ENCODE measurements at regions not wholly inside any gene's neighbourhood (a gene's known extent, or its start where the extent isn't known, plus 50 kb on each side); places are given as distances from the start of the nearest gene placed in this dataset.

- POLR2A ChIA-PET = no interaction called here
- TF ChIP-seq EZH2 (IDR thresholded peaks at IDR 0.05; ENCODE audit: borderline replicate concordance, low read depth, low read length, severe bottlenecking) (no peak), POLR2A (IDR thresholded peaks at IDR 0.05; ENCODE audit: low read depth, low read length) (no peak), MAX (IDR thresholded peaks at IDR 0.05; ENCODE audit: insufficient read depth, insufficient read length) (no peak), POLR2AphosphoS5 (IDR thresholded peaks at IDR 0.05; ENCODE audit: insufficient read depth, low read depth, low read length) (no peak), FOS (IDR thresholded peaks at IDR 0.05; ENCODE audit: borderline replicate concordance, insufficient read depth, low read length) (no peak)
- no peak overlapping the region for H3K4me3 ChIP-seq (replicated peaks in 1 of 3; ENCODE audit: insufficient read depth in 1 of 3, low read depth in 1 of 3, low read length in 3 of 3)
- intact Hi-C loops (cut with micrococcal nuclease) (no loop called here), dilution Hi-C loops (cut with MboI; ENCODE audit: extremely low pct_ligation_motif_present, low sequenced_read_pairs) (no loop called here)
- H3K4me1 ChIP-seq (ENCODE audit: control insufficient read depth, extremely low read depth, insufficient read depth, low read length) = no peaks in the 10 kb centered on the region
- no peak for DNase-seq (ENCODE audit: low read depth, low spot score)
- no peak overlapping the region for H2AFZ ChIP-seq (ENCODE audit: low read depth, low read length)
- no peak overlapping the region for H3K4me2 ChIP-seq (ENCODE audit: insufficient read depth, low read length)
- H3K36me3 ChIP-seq (ENCODE audit: control insufficient read depth in 2 of 2, extremely low read depth in 1 of 2, insufficient read depth in 2 of 2, low read length in 2 of 2) = no peaks in the 10 kb centered on the region
- H3K9me3 ChIP-seq (replicated peaks; ENCODE audit: control insufficient read depth, insufficient read depth, low read length) = no peaks in the 10 kb centered on the region
- H4K20me1 ChIP-seq (replicated peaks; ENCODE audit: control insufficient read depth, extremely low read depth, insufficient read depth, low read length) = no peaks in the 10 kb centered on the region
- no TSS peak for BruUV-seq (replicated peaks)
- FAIRE-seq = no peak
- H3K27me3 ChIP-seq (ENCODE audit: control insufficient read depth in 2 of 2, insufficient read depth in 2 of 2, low read length in 2 of 2) = no peaks in the 10 kb centered on the region
- H3K27ac ChIP-seq (ENCODE audit: insufficient read depth, low read depth, low read length) = no peak overlapping the region
- H3K9ac ChIP-seq (replicated peaks; ENCODE audit: extremely low read depth, insufficient read depth, low read length) = no peak overlapping the region
- CTCF ChIA-PET = interaction anchor here (0.8 to 6.3 kb wide), 4 partner anchors 75 to 151 kb away, joined by 4 to 223 read pairs (median 4); no protein-coding TSS in a partner anchor
- no peaks in the 10 kb centered on the region for H3K9me1 ChIP-seq (replicated peaks; ENCODE audit: control insufficient read depth, extremely low read depth, insufficient read depth, low read length)
- H3K79me2 ChIP-seq (ENCODE audit: control insufficient read depth, insufficient read depth, low read length) = no peaks in the 10 kb centered on the region
These were observed 130.4 kb downstream of the MBL2 start for GRCh38 chr10:52642208-52642607.

- Histone ChIP-seq H3K4me1 (ENCODE audit: control insufficient read depth, extremely low read depth, insufficient read depth, low read length) (no peaks in the 10 kb centered on the region), H3K9ac (replicated peaks; ENCODE audit: extremely low read depth, insufficient read depth, low read length) (no peak overlapping the region), H3K36me3 (ENCODE audit: control insufficient read depth in 2 of 2, extremely low read depth in 1 of 2, insufficient read depth in 2 of 2, low read length in 2 of 2) (no peaks in the 10 kb centered on the region), H3K27me3 (ENCODE audit: control insufficient read depth in 2 of 2, insufficient read depth in 2 of 2, low read length in 2 of 2) (no peaks in the 10 kb centered on the region), H3K79me2 (ENCODE audit: control insufficient read depth, insufficient read depth, low read length) (no peaks in the 10 kb centered on the region), H4K20me1 (replicated peaks; ENCODE audit: control insufficient read depth, extremely low read depth, insufficient read depth, low read length) (no peaks in the 10 kb centered on the region), H3K4me2 (ENCODE audit: insufficient read depth, low read length) (no peak overlapping the region), H3K4me3 (replicated peaks in 1 of 3; ENCODE audit: insufficient read depth in 1 of 3, low read depth in 1 of 3, low read length in 3 of 3) (no peak overlapping the region), H3K9me3 (replicated peaks; ENCODE audit: control insufficient read depth, insufficient read depth, low read length) (no peaks in the 10 kb centered on the region), H2AFZ (ENCODE audit: low read depth, low read length) (peak overlapping the region; percentile 62), H3K9me1 (replicated peaks; ENCODE audit: control insufficient read depth, extremely low read depth, insufficient read depth, low read length) (no peaks in the 10 kb centered on the region), H3K27ac (ENCODE audit: insufficient read depth, low read depth, low read length) (no peak overlapping the region)
- POLR2A ChIA-PET = interaction anchor here (0.6 kb wide), 1 partner anchor 85 kb away, joined by 3 read pairs; no protein-coding TSS in a partner anchor
- peak; percentile 79 for DNase-seq (ENCODE audit: low read depth, low spot score)
- intact Hi-C loops (cut with micrococcal nuclease) (loop anchor here (1.0 kb wide), 5 partner anchors 65 to 336 kb away; no protein-coding TSS in a partner anchor), dilution Hi-C loops (cut with MboI; ENCODE audit: extremely low pct_ligation_motif_present, low sequenced_read_pairs) (no loop called here)
- TF ChIP-seq POLR2A (IDR thresholded peaks at IDR 0.05; ENCODE audit: low read depth, low read length) = no peak
- TF ChIP-seq CTCF (IDR thresholded peaks at IDR 0.05; ENCODE audit: extremely low read depth in 1 of 2, insufficient read depth in 1 of 2, low read depth in 1 of 2, low read length in 2 of 2) = peak; percentile 56 to 61
- no TSS peak for BruUV-seq (replicated peaks)
- FAIRE-seq = peak; percentile 67
- CTCF ChIA-PET = interaction anchor here (0.6 to 6.3 kb wide), 31 partner anchors 8 to 337 kb away, joined by 3 to 223 read pairs (median 5); partner anchors contain the start of gene DKK1
These were observed 128.0 kb downstream of the MBL2 start for GRCh38 chr10:52644373-52645186.
